Astrocyte (in vitro differentiated cells and primary cell): ENCODE measurements at regions not wholly inside any gene's neighbourhood (a gene's known extent, or its start where the extent isn't known, plus 50 kb on each side); places are given as distances from the start of the nearest gene placed in this dataset.
"Not testable (repeated sequence)": the region's sequence is repeated elsewhere in the genome, so short reads cannot be mapped to it uniquely, and the experiment has no call there.

Experiments used
- DNase-seq: peaks from one replicate; pipeline ENCODE4 v3.0.0-alpha.2; 2010; ENCODE audit warnings: low read depth
- FAIRE-seq: peaks from 2 replicates; lab custom pipeline; 2011; peaks lifted over from hg19 to GRCh38; lab: Jason Lieb, UNC
- H2AFZ ChIP-seq: 2 replicates; pipeline ENCODE4 v1.6.0; 2012; ENCODE audit warnings: low read depth, low read length, inconsistent platforms
- H3K27ac ChIP-seq: 2 replicates; pipeline ENCODE4 v1.5.1; 2011; ENCODE audit warnings: low read depth, low read length, inconsistent platforms
- H3K27me3 ChIP-seq: 2 replicates; pipeline ENCODE4 v1.6.0; 2011; ENCODE audit warnings: low read length, inconsistent platforms; ENCODE audit not compliant: insufficient read depth
- H3K36me3 ChIP-seq: 2 replicates; pipeline ENCODE4 v1.5.1; 2011; ENCODE audit warnings: low read length, inconsistent platforms; ENCODE audit not compliant: insufficient read depth
- H3K4me1 ChIP-seq: 2 replicates; pipeline ENCODE4 v1.5.1; 2011; ENCODE audit warnings: low read length, inconsistent platforms; ENCODE audit not compliant: insufficient read depth
- H3K4me2 ChIP-seq: 2 replicates; pipeline ENCODE4 v1.6.0; 2012; ENCODE audit warnings: low read length, inconsistent platforms
- H3K4me3 ChIP-seq: 2 replicates; pipeline ENCODE4 v1.5.1; 2011; ENCODE audit warnings: low read depth, mild to moderate bottlenecking, low read length, inconsistent platforms; ENCODE audit not compliant: insufficient read depth
- H3K79me2 ChIP-seq: 2 replicates; pipeline ENCODE4 v1.6.0; 2012; ENCODE audit warnings: mild to moderate bottlenecking, low read length, inconsistent platforms; ENCODE audit not compliant: insufficient read depth
- H3K9ac ChIP-seq: 2 replicates; pipeline ENCODE4 v1.6.0; 2012; ENCODE audit warnings: mild to moderate bottlenecking, low read length, inconsistent platforms
- H3K9me3 ChIP-seq: 2 replicates; pipeline ENCODE4 v1.5.1; 2012; ENCODE audit warnings: low read depth, mild to moderate bottlenecking, low read length, inconsistent platforms; ENCODE audit not compliant: insufficient read depth
- H4K20me1 ChIP-seq: 2 replicates; pipeline ENCODE4 v1.6.0; 2012; ENCODE audit warnings: low read length, inconsistent platforms; ENCODE audit not compliant: insufficient read depth
- H3K27ac Mint-ChIP-seq: one replicate; pipeline ENCODE4 v1.8.0; 2021; ENCODE audit warnings: mild to moderate bottlenecking, mixed read lengths; ENCODE audit not compliant: unreplicated experiment
- H3K27me3 Mint-ChIP-seq: one replicate; pipeline ENCODE4 v1.8.0; 2021; ENCODE audit warnings: low read depth, mixed read lengths; ENCODE audit not compliant: unreplicated experiment
- H3K36me3 Mint-ChIP-seq: one replicate; pipeline ENCODE4 v1.8.0; 2021; ENCODE audit warnings: low read depth, mixed read lengths; ENCODE audit not compliant: unreplicated experiment
- H3K4me1 Mint-ChIP-seq: one replicate; pipeline ENCODE4 v1.8.0; 2021; ENCODE audit warnings: low read depth, mixed read lengths; ENCODE audit not compliant: unreplicated experiment
- H3K4me3 Mint-ChIP-seq: one replicate; pipeline ENCODE4 v1.8.0; 2021; ENCODE audit warnings: mild to moderate bottlenecking, moderate library complexity, mixed read lengths; ENCODE audit not compliant: unreplicated experiment
- H3K9me3 Mint-ChIP-seq: one replicate; pipeline ENCODE4 v1.8.0; 2021; ENCODE audit warnings: mild to moderate bottlenecking, mixed read lengths; ENCODE audit not compliant: unreplicated experiment
- EZH2 ChIP-seq: IDR thresholded peaks from 2 replicates; pipeline ENCODE4 v1.6.1; 2012; ENCODE audit warnings: mild to moderate bottlenecking, low read length, inconsistent platforms; ENCODE audit not compliant: insufficient read depth
- TF ChIP-seq, protein P1 (sequence below): IDR thresholded peaks from 2 replicates; pipeline ENCODE4 v1.5.1; 2011; ENCODE audit warnings: low read depth, mild to moderate bottlenecking, inconsistent platforms, low read length, moderate library complexity; ENCODE audit not compliant: insufficient read depth

DNA sequence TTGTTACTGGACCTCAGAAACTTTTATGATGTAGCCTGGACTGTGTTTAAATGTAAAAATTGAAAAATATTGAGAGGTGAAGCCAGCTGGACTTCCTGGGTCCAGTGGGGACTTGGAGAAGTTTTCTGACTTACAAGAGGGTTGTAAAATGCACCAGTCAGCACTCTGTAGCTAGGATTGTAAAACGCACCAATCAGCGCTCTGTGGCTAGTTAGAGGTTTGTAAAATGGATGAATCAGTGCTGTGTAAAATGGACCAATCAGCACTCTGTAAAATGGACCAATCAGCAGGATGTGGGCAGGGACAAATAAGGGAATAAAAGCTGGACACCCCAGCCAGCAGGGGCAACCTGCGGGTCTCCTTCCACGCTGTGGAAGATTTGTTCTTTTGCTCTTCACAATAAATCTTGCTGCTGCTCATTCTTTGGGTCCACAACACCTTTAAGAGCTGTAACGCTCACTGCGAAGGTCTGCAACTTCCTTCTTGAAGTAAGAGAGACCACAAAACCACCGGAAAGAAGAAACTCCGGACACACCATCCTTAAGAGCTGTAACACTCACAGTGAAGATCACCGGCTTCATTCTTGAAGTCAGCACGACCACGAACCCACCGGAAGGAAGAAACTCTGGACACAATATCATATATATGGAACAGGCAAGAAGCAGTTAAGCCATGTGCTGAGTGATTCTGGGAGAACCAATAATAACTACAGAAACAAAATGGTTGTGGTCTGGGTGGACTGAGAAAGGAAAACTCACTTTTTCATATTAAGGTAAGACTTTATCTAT, 201.3 kb downstream of the GABRG2 start:
- Histone ChIP-seq H3K9me3 (no peaks in the 10 kb centered on the region), H3K9ac (no peak overlapping the region), H3K79me2 (no peaks in the 10 kb centered on the region), H3K27me3 (no peaks in the 10 kb centered on the region), H3K27ac (no peak overlapping the region), H2AFZ (no peak overlapping the region), H3K4me2 (no peak overlapping the region), H3K4me1 (no peaks in the 10 kb centered on the region), H4K20me1 (no peaks in the 10 kb centered on the region), H3K36me3 (no peaks in the 10 kb centered on the region), H3K4me3 (no peak overlapping the region)
- FAIRE-seq, result no peak
- TF ChIP-seq, protein P1, sequence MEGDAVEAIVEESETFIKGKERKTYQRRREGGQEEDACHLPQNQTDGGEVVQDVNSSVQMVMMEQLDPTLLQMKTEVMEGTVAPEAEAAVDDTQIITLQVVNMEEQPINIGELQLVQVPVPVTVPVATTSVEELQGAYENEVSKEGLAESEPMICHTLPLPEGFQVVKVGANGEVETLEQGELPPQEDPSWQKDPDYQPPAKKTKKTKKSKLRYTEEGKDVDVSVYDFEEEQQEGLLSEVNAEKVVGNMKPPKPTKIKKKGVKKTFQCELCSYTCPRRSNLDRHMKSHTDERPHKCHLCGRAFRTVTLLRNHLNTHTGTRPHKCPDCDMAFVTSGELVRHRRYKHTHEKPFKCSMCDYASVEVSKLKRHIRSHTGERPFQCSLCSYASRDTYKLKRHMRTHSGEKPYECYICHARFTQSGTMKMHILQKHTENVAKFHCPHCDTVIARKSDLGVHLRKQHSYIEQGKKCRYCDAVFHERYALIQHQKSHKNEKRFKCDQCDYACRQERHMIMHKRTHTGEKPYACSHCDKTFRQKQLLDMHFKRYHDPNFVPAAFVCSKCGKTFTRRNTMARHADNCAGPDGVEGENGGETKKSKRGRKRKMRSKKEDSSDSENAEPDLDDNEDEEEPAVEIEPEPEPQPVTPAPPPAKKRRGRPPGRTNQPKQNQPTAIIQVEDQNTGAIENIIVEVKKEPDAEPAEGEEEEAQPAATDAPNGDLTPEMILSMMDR, result no peak
- no peak for TF ChIP-seq EZH2
- H3K4me3 Mint-ChIP-seq, result no peak overlapping the region
- no peaks in the 10 kb centered on the region for H3K27me3 Mint-ChIP-seq
- H3K4me1 Mint-ChIP-seq, result no peaks in the 10 kb centered on the region
- no peaks in the 10 kb centered on the region for H3K36me3 Mint-ChIP-seq
- H3K9me3 Mint-ChIP-seq, result peaks cover 2% of the 10 kb centered on the region
- H3K27ac Mint-ChIP-seq, result no peak overlapping the region
- no peak for DNase-seq

DNA sequence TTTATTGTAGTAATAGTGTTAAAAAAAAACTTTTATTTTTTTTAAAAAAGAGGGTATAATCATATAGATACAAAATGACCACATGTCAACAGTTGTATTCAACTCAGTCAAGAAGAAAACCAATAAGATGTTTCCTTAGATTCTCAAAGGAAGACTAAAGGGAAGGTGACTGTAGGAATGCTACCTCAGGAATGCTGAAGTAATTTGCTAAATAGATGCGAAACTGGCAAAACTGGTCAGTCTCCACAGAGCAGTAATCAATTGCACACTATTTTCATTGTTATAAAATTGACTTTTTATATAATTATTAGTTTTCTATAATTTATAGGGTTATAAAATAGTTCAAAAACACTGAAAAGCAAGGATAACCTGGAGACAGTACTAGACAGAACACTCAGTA, 204.8 kb downstream of the GABRG2 start:
- H3K27ac Mint-ChIP-seq, result no peak overlapping the region
- no peaks in the 10 kb centered on the region for H3K27me3 Mint-ChIP-seq
- no peak overlapping the region for H3K4me3 ChIP-seq
- no peak overlapping the region for H3K9ac ChIP-seq
- H3K9me3 Mint-ChIP-seq, result peaks cover 2% of the 10 kb centered on the region
- H3K36me3 ChIP-seq, result no peaks in the 10 kb centered on the region
- H2AFZ ChIP-seq, result no peak overlapping the region
- H3K27ac ChIP-seq, result no peak overlapping the region
- TF ChIP-seq, protein P1, result no peak
- no peak for TF ChIP-seq EZH2
- no peaks in the 10 kb centered on the region for H3K9me3 ChIP-seq
- H3K4me1 ChIP-seq, result no peaks in the 10 kb centered on the region
- H3K27me3 ChIP-seq, result no peaks in the 10 kb centered on the region
- no peaks in the 10 kb centered on the region for H4K20me1 ChIP-seq
- H3K4me2 ChIP-seq, result no peak overlapping the region
- no peaks in the 10 kb centered on the region for H3K36me3 Mint-ChIP-seq
- no peaks in the 10 kb centered on the region for H3K4me1 Mint-ChIP-seq
- no peaks in the 10 kb centered on the region for H3K79me2 ChIP-seq
- DNase-seq (no peak), FAIRE-seq (no peak)
- H3K4me3 Mint-ChIP-seq, result no peak overlapping the region

DNA sequence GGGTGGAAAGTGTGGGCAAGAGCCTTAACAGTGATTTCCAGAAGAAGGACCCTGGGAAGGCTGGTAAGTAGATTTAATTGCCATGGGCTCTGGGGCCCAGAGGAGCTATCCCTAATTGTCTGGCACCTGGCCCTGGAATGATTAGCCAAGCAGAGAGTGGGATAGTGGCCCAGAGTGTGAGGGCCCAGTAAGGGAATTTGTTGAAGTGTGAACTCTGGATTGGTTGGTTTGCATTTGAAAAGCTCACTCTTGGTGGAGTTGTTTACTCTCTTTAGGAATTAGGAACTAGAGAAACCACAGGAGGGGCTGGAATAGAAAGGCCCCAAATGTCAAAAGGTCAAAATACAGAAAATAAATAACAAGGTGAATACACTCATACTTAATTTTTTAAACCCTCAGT, 207.1 kb downstream of the GABRG2 start:
- H3K36me3 Mint-ChIP-seq, result no peaks in the 10 kb centered on the region
- Histone ChIP-seq H3K4me3 (no peak overlapping the region), H3K79me2 (no peaks in the 10 kb centered on the region), H4K20me1 (no peaks in the 10 kb centered on the region), H3K4me2 (no peak overlapping the region), H3K36me3 (no peaks in the 10 kb centered on the region), H3K9ac (no peak overlapping the region), H3K27ac (no peak overlapping the region), H3K4me1 (no peaks in the 10 kb centered on the region), H3K27me3 (no peaks in the 10 kb centered on the region), H2AFZ (no peak overlapping the region), H3K9me3 (no peaks in the 10 kb centered on the region)
- no peak overlapping the region for H3K4me3 Mint-ChIP-seq
- DNase-seq, result no peak
- H3K27me3 Mint-ChIP-seq, result peaks cover 6% of the 10 kb centered on the region
- no peaks in the 10 kb centered on the region for H3K4me1 Mint-ChIP-seq
- peaks cover 2% of the 10 kb centered on the region for H3K9me3 Mint-ChIP-seq
- no peak for FAIRE-seq
- no peak overlapping the region for H3K27ac Mint-ChIP-seq
- no peak for TF ChIP-seq EZH2
- TF ChIP-seq, protein P1, result no peak

DNA sequence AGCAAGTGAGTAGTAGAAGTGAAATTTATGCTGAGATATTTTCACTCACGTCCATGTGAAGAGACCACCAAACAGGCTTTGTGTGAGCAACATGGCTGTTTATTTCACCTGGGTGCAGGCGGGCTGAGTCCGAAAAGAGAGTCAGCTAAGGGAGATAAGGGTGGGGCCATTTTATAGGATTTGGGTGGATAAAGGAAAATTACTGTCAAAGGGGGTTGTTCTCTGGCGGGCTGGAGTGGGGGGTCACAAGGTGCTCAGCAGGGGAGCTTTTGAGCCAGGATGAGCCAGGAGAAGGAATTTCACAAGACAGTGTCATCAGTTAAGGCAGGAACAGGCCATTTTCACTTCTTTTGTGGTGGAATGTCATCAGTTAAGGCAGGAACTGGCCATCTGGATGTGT, 207.8 kb downstream of the GABRG2 start:
- not testable (repeated sequence) for H3K9me3 Mint-ChIP-seq, H3K4me3 ChIP-seq, H3K4me1 ChIP-seq, H3K4me1 Mint-ChIP-seq, H3K36me3 ChIP-seq, H3K9me3 ChIP-seq, DNase-seq, H3K27ac Mint-ChIP-seq, H3K27me3 Mint-ChIP-seq, H2AFZ ChIP-seq, H4K20me1 ChIP-seq, H3K79me2 ChIP-seq, H3K27me3 ChIP-seq, H3K4me2 ChIP-seq, H3K9ac ChIP-seq, H3K36me3 Mint-ChIP-seq, H3K4me3 Mint-ChIP-seq, H3K27ac ChIP-seq, FAIRE-seq
